ENCODE measurements at regions not wholly inside any gene's neighbourhood (a gene's known extent, or its start where the extent isn't known, plus 50 kb on each side); places are given as distances from the start of the nearest gene placed in this dataset.

- no peak for DNase-seq (ENCODE audit: low spot score)
Observed at GRCh38 chr7:67764289-67764688, 767.7 kb downstream of the TYW1 start.

- no peak for DNase-seq (ENCODE audit: low spot score)
Observed at GRCh38 chr7:67765481-67766175, 769.0 kb downstream of the TYW1 start.

DNA sequence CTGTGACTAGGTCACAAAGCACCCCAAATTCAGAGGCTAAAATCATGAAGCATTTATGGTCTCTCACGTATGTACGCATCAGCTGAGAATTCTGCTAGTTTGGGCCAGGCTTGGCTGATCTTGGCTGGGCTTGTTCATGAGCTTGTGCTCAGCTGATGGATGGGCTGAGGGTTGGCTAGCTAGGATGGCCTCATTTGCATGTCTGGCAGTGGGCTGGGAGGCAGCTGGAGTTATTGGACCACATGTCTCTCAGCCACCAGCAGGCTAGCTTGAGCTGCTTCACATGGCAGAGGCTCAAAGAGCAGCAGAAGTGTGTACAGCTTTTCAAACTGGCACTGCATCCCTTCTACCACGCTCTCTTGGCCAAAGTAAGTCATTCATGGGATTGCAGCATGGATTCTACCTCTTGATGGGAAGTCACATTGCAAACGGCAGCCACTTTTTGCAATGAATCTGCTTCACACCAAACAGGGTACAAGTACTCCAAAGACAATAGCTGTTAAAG lies 770.3 kb downstream of the TYW1 start:
- no peak for DNase-seq (ENCODE audit: low spot score)

GRCh38 chr7:67771846-67772605 lies 775.4 kb downstream of the TYW1 start:
- DNase-seq (ENCODE audit: low spot score): peak; percentile 70

DNA sequence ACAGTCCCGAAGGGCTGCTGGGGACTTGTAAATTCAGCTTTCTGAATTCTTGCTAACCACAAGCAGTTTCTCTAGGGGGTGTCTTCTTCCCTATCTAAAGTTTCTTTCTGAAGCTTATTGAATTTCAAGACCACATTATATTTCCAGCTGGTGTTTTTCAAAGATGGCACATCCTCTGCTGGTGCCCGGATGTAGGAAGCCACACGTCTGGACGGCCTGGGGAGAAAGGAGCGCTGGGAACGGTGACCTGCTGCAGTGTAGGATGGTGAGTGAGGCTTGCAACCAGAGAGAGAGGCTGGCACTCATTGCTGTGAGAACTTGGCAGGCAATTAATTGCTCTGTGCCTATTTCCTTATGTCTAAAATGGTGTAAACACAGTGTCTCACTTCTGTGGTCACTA lies 776.4 kb downstream of the TYW1 start:
- no peak for DNase-seq (ENCODE audit: low spot score)

DNA sequence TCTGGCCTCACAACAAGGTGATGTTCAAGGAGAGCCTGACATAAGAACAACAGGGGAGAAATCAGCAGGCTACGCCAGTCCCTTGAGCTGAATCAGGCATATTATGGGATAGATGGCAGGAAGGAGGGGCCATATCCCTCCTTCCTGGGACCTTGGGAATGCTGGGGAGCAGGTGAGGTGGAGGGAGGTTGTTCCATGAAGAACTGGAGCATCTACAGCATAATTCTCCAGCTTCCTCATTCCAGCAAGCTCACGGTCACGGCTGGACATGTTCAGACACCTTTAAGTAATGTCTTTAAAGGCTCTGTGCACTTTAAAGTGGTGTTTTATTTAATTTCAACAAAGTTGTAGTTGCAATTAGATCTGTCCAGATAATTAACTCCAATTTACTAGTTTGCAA lies 780.5 kb downstream of the TYW1 start:
- no peak for DNase-seq (ENCODE audit: low spot score)

DNA sequence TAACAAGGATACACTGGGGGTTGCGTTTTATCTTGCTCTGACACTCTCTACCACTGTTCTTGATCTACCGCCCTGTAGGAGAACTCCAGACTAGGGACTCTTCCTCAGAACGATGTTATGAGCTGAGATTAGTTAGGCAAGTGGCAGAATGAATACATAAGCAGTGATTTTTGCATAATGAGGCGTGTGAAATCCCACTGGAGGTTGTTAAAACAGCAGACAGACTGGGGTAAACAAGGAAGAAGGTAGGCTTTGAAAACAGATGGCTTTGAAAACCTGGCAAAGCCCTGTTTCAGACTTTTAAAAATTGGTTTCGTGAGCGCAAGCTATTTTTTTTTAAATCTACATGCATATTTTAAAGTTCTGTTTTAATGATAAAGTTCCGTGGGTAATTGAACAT lies 785.2 kb downstream of the TYW1 start:
- no peak for DNase-seq (ENCODE audit: low spot score)

DNA sequence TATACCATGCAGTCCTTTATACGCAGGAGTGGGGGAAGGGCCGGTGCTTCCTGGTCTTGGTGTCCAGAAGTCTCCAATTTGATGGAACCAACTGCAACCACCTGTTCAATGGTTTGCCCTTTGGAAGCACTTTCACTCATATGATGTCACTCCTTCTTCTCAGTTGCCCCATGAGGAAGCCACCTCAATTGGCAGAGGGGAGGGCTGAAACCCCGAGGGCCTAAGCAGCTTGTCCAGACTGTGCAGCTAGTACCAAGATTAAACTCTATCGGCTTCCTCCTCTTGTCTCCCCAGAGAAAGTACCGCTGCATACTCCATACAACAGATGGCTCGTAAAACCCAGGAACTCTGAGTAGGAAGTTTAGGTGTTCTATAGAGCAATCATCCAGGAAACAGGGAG lies 789.4 kb downstream of the TYW1 start:
- DNase-seq (ENCODE audit: low spot score): no peak

DNA sequence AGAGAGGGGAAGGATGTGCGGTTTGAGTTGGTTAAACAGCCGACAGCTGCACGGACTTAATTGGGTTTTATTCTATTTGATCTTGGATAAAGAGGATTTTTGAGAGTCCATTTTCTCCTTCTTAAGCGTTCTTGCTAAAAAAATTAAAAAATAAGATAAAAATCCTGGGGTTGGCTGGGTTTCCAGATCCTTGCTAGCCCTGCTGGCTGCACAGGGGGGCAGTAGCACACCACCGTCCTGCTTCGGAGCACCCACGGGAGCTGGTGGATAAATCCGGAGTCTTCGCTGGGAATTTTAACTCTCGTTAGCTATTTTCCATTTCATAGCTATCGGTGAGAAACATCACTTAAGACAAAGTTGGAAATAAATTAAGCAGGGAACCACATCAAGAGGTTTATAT lies 792.0 kb downstream of the TYW1 start:
- DNase-seq (ENCODE audit: low spot score): peak; percentile 33

- no peak for DNase-seq (ENCODE audit: low spot score)
Observed at GRCh38 chr7:67791918-67792317, 795.3 kb downstream of the TYW1 start.

- DNase-seq (ENCODE audit: low spot score): no peak
Observed at GRCh38 chr7:67794544-67794943, 797.9 kb downstream of the TYW1 start.

DNA sequence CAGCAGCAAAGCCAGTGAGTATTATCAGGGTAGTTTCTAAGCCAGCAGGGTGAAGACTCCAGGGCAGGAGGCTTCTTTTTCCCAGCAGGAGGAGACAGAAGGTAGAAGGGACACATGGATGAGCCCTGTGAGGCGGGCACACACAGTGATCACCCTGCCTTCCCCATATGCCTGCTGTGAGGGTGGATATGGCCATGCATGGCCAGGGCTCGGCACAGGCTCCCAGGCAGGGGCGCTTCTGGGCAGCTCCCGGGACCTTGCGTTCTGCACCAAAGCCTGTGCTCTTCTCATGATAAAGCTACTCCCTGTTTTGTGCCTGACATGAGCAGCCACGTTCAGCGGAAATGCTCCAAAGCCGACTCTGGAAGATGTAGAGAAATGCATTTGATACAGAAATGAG lies 807.2 kb downstream of the TYW1 start:
- no peak for DNase-seq (ENCODE audit: low spot score)

DNA sequence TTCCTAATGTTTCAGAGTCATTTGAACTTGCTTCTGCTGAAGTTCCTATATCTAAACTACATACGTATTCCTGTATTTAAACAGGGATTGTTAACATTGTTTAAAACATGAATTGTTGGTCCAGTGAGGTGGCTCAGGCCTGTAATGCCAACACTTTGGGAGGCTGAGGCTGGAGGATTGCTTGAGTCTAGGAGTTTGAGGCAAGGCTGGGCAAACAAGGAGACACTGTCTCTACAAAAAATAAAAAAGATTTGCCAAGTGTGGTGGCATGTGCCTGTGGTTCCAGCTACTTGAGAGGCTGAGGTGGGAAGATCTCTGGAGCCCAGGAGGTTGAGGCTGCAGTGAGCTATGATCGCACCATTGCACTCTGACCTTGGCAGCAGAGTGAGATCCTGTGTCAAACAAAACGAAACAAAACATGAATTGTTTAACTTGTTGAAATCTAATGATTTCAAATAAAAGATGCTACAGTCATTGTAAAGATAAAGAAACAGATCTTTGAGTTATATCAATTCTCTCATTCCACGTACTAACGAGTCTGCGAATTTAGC lies 809.4 kb downstream of the TYW1 start:
- no peak for DNase-seq (ENCODE audit: low spot score)

DNA sequence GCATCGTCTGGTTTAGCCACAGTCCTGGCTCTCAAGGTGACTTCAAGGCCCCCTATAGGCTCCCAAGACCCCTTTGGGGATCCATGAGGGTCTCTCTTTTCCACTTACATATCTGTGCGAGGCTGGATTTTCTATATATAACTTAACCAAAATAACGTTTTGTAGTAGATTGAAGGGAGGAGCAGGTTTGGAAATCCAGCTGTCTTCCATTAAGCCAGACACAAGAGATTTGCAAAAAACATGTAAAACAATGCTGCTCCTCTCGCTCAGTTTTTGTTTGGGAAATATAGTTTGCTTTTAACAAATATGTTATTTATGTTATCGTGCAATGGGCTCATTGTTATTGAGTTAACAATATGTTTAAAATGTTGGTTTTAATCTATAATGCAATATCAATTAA lies 811.2 kb downstream of the TYW1 start:
- DNase-seq (ENCODE audit: low spot score): no peak

DNA sequence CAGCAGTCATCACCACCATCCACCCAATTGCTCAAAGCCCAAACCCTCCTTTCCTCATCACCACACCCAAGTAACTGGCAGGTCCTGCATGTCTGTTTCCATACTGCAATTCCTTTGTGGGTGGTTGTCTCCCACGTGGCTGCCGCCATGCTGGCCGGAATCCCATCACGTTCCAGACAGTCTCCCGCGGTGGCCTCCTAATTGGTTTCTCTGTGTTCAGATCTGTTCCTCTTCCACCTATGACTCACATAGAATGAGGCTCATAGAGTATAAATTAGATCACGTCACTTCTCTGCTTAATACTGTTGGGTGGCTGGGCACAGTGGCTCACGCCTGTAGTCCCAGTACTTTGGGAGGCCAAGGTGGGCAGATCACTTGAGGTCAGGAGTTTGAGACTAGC lies 813.0 kb downstream of the TYW1 start:
- DNase-seq (ENCODE audit: low spot score): no peak

GRCh38 chr7:67813621-67814292 lies 817.1 kb downstream of the TYW1 start:
- DNase-seq (ENCODE audit: low spot score): no peak

DNA sequence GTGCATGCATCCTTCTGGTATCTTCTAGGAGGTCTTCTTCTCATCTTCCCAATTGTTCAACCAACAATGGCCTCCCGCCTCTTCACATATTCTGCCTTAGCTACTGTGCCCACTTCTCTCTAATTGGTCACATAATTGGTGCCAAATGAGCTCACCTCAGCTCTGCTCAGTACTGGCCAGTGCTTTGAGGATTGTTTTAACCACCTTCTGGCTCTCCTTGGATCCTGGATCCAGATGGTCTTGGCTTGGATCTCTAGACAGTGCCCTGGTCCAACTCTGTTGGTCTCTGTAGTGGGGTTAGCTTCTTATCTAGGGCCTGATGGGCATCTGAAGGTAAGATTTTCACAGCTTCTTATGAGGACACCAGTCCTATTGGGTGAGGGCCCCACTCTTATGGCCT lies 820.8 kb downstream of the TYW1 start:
- DNase-seq (ENCODE audit: low spot score): no peak

GRCh38 chr7:67821116-67821515 lies 824.5 kb downstream of the TYW1 start:
- DNase-seq (ENCODE audit: low spot score): peak; percentile 31

GRCh38 chr7:67823345-67823744 lies 826.7 kb downstream of the TYW1 start:
- DNase-seq (ENCODE audit: low spot score): no peak

DNA sequence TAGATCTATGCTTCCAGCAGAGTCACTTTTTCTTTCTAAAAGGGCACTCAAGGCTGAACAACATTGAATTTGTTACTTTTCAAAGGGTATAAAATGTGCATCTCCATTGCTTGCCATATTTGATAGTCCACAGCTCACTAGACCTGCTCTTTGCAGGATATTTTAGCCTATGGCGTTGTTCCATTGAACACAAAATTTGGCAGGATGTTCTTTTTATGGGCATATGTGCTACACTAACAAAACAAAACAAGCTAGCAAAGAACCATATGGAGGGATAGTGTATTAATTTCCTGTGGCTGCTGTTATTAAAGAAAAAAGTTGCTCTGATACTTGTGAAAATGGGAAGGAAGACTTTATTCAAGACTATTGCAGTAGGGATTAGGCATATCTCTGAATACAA lies 828.7 kb downstream of the TYW1 start:
- DNase-seq (ENCODE audit: low spot score): no peak

- DNase-seq (ENCODE audit: low spot score): no peak
Observed at GRCh38 chr7:67841896-67842295, 845.3 kb downstream of the TYW1 start.

DNA sequence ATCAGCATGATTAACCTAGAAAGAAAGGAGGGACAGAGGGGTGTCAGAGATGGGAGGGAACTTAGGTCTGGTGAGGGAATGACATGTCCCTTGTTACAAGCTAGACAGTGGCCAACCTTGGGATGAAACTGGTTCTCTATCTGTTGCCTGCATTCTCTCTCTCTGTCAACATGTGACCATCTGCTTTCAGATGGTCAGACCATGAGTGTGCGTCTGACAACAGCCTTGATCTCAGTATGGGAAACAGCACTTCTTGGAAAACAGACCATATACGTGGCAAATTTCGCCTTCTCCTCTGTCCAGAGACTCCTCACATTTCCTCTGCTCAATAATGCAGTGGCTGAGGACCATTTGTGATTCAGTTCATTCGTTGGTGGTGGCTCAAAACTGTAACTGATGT lies 845.9 kb downstream of the TYW1 start:
- DNase-seq (ENCODE audit: low spot score): no peak
